ENCODE measurements at regions not wholly inside any gene's neighbourhood (a gene's known extent, or its start where the extent isn't known, plus 50 kb on each side); places are given as distances from the start of the nearest gene placed in this dataset.
"Not testable (repeated sequence)": the region's sequence is repeated elsewhere in the genome, so short reads cannot be mapped to it uniquely, and the experiment has no call there.

DNA sequence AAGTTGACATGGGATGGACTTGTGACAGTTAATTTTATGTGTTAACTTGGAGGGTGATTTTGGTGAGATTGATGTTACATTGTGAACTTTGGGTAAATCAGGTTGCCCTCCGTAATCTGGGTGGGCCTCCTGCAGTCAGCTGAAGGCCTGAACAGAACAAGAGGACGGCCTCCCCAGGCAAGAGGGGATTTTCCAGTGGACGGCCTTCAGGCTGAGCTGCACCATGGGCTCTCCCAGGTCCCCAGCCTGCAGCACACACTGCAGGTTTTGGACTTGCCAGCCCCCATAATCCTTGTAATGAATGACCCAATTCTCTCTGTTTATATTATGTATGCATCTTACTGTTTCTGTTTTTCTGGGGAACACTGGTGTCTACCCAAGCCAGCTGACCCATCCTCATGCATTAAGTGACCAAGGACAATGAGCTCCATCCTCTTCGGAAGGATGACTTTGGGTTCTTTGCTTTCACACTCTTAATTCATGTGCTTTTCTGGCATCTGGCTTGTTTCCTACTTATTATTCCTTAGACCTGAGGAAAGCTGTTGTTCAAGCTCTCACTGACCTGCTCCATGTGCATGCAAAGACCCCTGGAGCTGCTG is 64.2 kb downstream of the DACT2 start:
- in situ Hi-C loops (cut with HindIII; ENCODE audit: low sequenced_read_pairs): no loop called here
- DNase-seq (ENCODE audit: low spot score): no peak

DNA sequence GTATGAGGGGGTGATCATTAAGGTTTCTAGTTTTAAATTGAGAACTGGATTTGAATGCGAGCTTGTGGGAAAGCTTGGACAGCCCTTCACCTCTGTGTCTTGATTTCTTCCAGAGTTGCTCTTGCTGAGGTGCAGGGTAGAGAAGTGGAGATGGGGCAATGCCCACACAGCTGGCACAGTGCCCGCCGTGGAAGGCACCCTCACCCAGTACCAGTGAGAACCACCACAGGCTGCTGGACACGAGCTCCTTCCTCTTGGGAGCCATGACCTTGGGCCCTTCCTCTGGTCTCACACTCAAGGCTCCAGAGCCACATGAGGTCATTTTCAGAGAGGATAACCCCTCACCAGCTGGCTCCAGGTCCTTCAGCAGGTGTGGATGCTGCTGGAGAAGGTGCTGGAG is 67.3 kb downstream of the DACT2 start:
- DNase-seq (ENCODE audit: low spot score): no peak
- in situ Hi-C loops (cut with HindIII; ENCODE audit: low sequenced_read_pairs): no loop called here

DNA sequence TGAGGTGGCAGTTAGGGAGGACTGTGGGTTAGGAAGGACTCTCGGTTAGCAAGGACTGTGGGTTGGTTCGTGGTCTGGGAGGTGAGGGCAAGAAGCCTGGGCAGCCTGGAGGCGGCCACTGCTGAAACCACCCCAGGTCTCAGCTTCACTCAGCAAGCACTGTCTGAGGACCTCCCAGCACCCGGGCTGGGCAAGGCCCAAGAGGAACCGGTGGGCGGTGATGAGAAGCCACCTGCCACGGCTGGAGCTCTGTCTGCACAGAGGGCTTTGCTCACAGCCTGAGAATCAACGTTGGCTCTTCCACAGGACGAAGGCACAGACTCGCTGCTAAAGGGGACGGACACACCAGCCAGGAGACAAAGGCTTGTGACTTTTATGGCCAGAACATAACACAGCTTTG is 69.3 kb downstream of the DACT2 start:
- DNase-seq (ENCODE audit: low spot score): no peak
- in situ Hi-C loops (cut with HindIII; ENCODE audit: low sequenced_read_pairs): no loop called here

DNA sequence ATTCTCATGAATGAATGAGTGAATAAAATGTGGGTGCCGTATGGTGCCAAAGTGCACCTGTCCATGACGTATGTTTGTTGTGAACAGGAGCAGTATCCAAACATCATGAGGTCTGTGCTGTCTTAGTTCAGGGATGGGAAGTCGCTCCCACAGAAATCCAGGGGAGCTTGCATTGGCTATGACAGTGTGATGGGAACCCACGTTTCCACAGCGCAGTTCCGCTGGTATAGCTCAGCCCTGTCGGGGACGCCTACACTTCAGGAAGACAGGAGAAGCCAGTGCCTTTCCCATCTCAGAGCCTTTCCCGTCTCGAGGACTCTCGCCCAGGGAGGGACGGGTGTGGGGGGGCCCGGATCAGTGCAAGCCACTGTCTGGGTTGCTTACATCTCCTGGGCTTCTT is 69.8 kb downstream of the DACT2 start:
- DNase-seq (ENCODE audit: low spot score): no peak
- in situ Hi-C loops (cut with HindIII; ENCODE audit: low sequenced_read_pairs): no loop called here

DNA sequence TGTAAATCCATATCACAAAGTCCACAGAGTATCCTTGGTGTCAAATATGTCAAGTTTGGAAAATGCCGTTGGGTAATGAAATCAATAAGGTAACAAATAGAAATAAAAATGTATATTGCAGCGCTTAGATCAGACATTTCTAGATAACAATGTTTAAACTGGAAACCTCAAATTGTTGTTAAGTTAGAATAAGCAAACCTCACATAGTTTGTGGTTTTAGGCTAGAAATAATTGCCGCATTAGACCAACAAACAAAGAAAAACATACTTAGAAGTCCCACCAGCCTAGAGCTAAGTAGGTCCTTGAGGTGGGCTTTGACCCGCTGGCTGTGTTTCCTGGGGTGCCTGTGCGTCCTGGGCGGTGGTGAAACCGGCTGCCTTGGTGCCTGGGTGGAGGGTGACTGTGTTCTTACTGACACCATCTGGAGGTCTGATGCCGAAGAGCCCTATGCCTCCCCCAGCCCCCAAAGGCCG is 71.4 kb downstream of the DACT2 start:
- in situ Hi-C loops (cut with HindIII; ENCODE audit: low sequenced_read_pairs): no loop called here
- no peak for DNase-seq (ENCODE audit: low spot score)

DNA sequence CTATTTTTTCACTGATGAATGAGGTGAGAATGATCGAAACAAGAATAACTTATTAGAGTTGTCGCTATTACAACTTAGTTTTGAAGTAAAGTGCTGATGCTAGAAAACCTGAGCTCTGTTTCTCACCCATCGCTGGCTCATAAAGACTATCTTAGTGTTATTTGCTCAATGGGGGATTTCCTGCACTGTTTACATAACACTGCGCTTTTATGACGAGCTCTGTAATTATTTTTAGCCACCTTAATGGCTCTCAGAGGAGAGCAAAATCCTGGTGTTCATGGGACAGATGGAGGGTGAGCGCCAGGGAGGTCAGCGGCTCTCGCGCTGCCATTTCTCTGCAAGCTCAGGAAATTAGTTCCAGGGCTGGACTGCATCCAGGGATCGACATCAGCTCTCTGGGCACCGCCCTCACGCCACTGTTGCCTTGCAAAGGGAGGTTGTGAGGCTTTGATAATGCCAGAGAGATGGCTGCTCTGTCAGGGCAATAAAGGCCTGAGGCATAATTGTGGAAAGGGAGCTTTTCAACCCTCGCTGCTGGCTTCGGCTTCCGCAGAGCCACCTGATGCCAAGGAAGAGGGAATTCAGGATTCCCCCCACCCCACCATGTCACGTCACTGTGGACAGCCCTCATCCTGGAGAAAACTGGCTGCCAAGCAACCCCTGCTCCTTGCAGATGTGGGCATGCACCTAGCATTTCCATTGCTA is 72.0 kb downstream of the DACT2 start:
- DNase-seq (ENCODE audit: low spot score): peak; percentile 88
- in situ Hi-C loops (cut with HindIII; ENCODE audit: low sequenced_read_pairs): no loop called here

DNA sequence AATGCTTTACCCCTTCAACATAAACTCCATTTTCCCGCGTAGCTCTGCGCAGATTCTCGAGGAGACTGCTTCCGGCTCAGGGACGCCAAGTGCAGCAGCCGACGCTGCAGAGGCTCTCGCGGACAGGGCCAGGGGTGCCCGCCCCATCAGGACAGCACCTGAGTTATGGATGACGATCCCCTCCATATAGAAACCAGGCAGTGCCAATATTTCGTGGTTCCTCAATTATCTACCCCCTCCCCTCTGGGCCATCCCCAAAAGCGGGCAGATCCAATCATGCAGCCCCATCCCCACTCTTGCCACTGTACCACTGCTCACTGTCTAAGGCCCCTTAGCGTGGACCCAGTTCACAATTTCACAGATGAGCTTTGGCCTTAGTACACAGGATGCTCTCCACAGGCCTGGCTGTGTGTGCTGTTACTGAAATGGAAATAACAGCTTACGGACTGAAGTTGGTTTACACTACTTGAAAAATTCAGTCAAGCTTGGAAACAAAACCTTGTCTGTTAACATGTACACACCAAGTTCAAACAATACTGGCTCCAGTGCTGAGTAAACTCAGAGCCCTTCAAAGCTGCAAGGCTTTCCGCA is 74.5 kb downstream of the DACT2 start:
- in situ Hi-C loops (cut with HindIII; ENCODE audit: low sequenced_read_pairs): no loop called here
- DNase-seq (ENCODE audit: low spot score): no peak

DNA sequence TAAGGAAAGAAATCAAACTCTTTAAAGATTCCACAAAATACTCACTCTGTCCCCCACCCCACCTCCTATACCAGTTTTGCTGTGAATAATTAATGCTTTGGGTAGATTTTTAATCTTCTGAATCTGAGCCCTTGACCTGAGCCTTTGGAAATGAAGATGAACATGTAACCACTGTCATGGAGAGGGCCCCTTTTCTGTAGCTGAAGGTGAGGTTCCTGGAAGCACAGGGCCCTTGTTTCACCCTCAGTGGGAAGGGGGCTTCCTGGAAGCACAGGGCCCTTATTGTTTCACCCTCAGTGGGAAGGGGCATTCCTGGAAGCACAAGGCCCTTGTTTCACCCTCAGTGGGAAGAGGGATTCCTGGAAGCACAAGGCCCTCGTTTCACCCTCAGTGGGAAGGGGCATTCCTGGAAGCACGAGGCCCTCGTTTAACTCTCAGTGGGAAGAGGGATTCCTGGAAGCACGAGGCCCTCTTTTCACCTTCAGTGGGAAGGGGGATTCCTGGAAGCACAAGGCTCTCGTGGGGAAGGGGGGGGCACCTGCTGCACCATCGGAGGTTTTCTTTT is 75.7 kb downstream of the DACT2 start:
- in situ Hi-C loops (cut with HindIII; ENCODE audit: low sequenced_read_pairs): no loop called here
- DNase-seq (ENCODE audit: low spot score): no peak

DNA sequence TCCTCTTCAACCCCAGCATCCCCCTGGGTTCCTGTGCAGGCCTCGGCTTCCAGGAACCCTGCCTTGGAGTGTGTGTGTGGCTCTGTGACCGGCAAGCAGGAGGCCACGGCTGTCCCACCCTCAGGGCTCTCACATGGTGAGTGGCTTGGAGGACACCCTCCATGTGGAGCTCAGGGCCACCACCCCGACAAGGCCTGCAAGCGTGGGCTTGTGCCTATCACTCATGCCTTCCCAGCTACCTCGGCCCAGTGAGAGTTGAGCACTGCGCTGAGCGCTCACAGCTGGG is 76.7 kb downstream of the DACT2 start:
- no peak for DNase-seq (ENCODE audit: low spot score)
- in situ Hi-C loops (cut with HindIII; ENCODE audit: low sequenced_read_pairs): no loop called here

DNA sequence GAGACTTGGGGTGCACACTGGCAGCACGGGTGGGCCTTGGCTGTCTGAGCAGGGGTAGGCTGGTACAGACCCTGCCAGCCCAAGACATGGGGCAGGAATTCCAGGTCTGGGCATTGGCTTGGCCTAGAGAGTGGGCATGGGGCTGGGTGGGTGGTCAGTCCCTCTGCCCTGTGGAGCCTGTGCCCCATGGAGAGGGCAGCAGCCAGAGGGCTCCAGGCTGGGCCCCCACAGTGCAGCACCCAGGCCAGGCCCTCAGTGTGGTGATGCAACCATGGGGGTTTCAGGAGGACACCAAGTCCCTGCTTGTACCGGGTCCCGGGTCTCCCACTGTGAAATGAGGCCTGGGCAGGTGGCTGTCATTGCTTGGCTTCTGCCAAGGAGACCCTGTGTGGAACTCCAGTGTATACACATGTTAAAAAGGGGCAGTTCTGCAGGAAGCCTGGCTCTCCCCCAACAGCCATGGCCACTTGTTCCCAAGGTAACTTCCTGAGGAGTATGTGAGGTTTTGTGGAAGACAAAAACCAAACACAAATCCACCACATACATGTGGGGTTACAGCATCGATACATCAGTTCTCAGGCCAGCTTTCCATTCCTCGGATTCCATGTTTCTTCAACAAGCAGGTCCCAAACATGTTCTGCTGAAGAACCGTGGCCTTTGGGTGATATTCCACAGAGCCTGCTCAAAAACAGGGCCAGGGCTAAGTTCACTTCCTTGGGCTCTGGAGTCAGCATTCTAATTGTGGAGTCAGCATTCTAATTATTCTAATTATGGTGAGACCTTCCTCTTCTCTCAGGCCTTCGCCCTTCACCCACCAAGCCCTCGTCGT is 77.3 kb downstream of the DACT2 start:
- in situ Hi-C loops (cut with HindIII; ENCODE audit: low sequenced_read_pairs): no loop called here
- DNase-seq (ENCODE audit: low spot score): no peak

DNA sequence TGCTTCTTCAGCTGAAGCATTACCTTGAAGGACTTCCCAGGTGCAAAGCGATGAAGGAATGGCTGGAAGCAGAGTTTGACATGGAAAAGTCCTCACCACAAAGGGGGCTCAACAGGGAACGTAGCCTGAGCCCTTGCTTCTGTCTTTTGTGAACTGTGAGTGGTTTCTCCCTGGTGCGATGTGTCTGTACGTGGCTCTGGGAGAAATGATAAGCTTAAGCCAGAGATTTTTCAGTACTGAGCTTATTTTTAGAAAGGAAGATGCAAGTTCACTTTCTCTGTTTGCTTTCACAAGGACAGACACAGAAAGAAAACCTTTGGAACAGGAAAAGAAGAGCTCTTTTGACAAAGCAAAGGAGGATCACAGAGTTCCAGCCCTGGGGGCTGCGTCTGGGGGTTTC is 79.4 kb downstream of the DACT2 start:
- in situ Hi-C loops (cut with HindIII; ENCODE audit: low sequenced_read_pairs): no loop called here
- no peak for DNase-seq (ENCODE audit: low spot score)

DNA sequence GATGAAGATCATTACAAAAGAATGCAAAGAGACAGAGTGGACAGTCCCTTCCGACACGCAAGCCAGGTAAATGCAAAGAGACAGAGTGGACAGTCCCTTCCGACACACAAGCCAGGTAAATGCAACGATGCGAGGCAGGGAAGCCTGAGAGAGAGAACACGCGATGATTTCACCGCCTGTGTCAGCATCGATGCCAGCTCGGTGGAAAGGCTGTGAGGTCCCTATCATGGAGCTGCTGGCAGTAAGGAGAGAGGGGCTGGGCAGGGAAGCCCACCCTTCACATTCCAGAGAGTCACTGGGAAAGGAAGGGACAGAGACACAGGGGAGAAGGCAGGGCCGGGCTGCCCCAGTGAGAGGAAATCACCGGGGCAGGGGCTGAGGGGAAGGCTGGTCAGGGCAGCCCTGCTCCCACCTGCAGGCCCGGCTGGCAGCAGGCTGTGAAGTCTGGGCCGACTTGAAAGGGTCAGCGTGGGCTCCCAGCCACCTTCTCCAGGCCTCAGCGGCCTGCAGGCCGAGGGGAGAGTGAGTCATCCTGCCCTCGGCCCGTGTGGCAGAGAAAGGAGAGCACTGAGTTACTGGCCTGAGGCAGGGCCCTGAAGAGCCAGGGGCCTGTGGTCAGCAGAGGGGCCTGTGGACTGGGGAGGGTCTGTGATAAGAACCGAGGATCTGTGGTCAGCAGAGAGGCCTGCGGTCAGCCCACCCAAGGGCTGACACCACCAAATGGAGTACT is 80.4 kb downstream of the DACT2 start:
- in situ Hi-C loops (cut with HindIII; ENCODE audit: low sequenced_read_pairs): no loop called here
- no peak for DNase-seq (ENCODE audit: low spot score)

DNA sequence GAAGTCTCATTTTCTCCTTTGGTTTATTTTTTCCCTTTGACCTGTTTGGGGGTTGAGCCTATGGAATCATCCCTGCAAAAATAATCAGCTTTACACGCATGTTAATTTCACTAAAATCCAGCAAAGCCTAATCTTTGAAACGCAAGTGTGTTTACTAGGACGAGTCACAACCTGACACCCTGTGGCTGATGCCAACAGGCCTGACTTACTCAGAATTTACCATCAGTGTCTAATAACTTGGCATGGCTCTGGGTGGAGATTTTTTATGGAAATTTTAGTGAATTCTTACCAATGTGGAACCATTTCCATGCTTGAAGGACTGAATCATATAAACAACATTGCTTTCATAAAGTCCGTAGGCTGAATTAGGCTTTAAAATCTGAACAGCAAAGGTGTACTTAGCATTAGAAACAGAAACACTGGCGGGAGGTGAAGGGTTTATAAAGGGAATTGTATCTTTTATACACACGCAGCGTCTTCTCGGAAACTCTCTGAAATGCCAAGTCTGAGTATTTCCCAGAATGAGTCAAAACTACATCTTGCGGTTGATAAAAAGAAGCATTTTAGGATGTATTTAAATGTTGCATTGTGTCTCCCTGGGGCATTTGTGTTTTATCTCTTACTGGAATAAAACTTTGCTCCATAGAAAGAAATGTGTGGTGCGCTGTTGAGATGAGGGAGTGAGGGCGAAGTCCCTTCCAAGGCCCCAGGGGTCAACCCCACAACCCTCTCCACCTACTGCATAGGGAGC is 81.2 kb downstream of the DACT2 start:
- no peak for DNase-seq (ENCODE audit: low spot score)
- in situ Hi-C loops (cut with HindIII; ENCODE audit: low sequenced_read_pairs): no loop called here

DNA sequence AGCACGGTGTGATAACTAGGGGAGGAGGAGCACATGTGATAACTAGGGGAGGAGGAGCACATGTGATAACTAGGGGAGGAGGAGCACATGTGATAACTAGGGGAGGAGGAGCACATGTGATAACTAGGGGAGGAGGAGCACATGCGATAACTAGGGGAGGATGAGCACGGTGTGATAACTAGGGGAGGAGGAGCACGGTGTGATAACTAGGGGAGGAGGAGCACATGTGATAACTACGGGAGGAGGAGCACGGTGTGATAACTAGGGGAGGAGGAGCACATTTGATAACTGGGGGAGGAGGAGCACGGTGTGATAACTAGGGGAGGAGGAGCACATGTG is 85.7 kb downstream of the DACT2 start:
- in situ Hi-C loops (cut with HindIII; ENCODE audit: low sequenced_read_pairs); DNase-seq (ENCODE audit: low spot score): not testable (repeated sequence)

DNA sequence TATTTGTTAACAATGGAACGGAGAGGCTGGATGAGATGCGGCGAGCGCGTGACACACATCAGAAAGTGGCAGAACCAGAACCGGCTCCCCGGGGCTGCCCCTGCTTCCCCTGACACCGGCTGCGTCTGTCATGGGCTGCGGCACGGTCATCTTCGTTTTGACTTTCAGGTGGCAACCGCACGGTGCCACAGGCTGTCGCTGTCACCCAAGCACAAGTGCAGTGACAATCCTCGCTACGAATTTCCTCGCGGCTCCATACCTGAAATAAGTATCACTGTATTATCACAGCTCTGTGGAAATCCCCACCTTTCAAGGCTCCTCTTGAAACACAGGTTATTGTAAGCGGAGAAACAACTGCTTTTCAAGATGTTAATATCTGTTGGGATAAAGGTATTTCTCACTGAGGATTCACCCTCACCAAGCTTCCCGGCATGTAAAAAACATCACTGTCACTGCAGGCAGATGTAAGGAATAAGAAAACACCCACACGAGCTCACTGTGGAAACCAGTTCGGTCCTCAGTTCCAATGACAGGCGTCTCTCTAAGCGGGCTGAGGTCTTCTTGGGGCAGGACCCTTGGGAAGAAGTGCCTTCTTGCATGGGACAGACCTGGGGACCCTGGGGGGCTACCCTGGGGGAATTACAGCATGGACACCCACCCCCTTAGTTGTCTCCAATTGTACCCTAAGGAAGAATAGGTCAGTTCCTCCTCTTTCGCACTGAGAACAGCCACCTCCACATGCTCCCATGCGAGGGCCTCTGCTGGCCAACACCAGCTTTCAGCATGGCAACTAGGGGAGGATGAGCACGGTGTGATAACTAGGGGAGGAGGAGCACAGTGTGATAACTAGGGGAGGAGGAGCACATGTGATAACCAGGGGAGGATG is 86.3 kb downstream of the DACT2 start:
- in situ Hi-C loops (cut with HindIII; ENCODE audit: low sequenced_read_pairs): no loop called here
- DNase-seq (ENCODE audit: low spot score): no peak

DNA sequence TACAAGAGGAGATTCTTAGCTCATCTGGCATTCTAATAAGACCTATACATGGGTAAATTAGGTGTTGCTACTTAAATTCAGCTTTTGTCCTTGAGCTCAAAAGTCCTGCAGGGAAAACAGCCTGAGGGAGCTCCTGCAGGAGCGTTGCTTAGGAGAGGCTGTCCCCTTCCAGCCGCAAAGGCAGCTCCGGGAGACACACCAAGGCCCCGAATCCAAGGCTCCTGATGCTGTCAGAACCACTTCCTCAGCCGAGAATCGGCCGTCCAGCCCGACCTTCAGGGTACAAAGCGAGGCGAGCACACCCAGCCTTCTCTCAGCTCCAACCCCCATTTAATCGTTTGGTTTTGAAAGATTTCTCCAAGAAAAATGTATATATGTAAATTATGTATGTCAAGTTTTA is 87.0 kb downstream of the DACT2 start:
- DNase-seq (ENCODE audit: low spot score): no peak
- in situ Hi-C loops (cut with HindIII; ENCODE audit: low sequenced_read_pairs): no loop called here

DNA sequence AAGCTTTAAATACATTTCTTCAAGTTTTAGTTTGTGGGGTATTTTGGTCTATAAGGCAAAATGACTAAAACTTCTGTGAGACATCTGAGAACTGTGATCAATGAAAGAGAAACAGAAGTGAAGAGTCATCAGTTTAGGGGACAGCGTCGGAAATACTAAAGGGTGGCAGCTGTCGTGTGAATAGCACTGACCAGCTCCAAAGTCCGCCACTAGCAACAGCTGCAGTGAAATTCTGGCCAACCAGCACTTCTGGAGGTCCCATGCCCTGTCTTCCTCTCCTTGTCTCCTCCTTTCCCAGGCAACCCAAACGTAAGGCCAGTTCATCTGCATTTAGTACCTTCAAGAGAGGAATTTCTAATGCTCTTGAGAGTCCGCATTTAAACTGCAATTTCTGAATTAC is 87.5 kb downstream of the DACT2 start:
- in situ Hi-C loops (cut with HindIII; ENCODE audit: low sequenced_read_pairs): no loop called here
- no peak for DNase-seq (ENCODE audit: low spot score)

DNA sequence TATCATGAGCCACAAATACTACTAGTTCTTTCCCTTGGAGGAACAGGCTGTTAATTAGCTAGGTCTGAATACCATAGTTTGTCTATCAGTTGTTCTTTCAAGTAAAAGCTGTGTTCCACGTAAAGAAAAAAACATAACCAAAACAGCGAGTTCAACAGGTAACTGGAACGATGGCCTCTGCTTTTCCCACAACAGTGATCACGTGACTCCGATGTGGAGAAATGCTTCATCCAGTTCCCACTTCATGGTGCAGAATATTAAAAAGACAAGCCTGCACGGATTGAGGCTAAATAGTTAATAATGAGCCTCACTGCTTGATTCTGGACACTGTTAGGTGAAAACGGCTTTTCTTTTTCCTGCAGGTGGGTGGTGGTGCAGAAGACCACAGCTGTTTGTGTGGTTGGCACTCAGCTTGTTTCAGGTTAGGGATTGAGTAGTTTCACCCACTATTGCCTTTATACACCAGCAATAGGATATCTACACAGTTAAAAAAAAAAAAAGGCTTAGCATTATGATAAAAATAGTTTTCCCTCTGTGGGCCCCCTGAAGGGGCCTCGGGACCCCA is 88.1 kb downstream of the DACT2 start:
- no peak for DNase-seq (ENCODE audit: low spot score)
- in situ Hi-C loops (cut with HindIII; ENCODE audit: low sequenced_read_pairs): no loop called here

Data from G401 (cell line).